Activated CD4-positive, alpha-beta T cell treated with anti-CD3 and anti-CD28 coated beads, Interleukin-10, Interleukin-2, amounts not matched to agents 100 ng/mL and 50 ng/mL, durations not matched to agents 16 hours and 8 hours (primary cell): ENCODE measurements at regions not wholly inside any gene's neighbourhood (a gene's known extent, or its start where the extent isn't known, plus 50 kb on each side); places are given as distances from the start of the nearest gene placed in this dataset.
A peak's percentile ranks its signal among the peaks of the same experiment; 100 is the strongest.
"Not testable (repeated sequence)": the region's sequence is repeated elsewhere in the genome, so short reads cannot be mapped to it uniquely, and the experiment has no call there.

Experiments used
- DNase-seq: peaks from one replicate; pipeline ENCODE4 v3.0.0-alpha.2; 2020

DNA sequence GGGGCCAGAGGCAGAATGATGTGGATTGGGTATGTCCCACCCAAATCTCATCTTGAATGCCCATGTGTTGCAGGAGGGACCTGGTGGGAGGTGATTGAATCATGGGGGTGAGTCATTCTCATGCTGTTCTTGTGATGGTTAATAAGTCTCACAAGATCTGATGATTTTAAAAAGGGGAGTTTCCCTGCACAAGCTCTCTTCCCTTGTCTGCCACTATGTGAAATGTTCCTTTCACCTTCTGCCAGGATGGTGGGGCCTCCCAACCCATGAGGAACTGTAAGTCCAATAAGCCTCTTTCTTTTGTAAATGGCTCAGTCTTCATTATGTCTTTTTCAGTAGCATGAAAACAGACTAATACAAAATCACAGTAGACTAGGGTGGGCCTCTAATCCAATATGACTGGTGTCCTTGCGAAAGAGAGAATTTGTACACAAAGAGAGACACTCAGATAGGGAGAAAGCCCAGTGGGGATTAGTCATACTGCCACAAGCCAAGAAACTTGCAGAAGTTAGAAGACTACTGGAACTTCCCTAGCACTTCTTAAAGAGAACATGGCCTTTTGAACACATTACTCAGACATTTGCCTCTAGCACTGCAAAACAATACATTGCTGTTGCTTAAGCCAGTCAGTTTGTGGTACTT lies 68.4 kb downstream of the ANXA1 start:
- peak; percentile 61 for DNase-seq

DNA sequence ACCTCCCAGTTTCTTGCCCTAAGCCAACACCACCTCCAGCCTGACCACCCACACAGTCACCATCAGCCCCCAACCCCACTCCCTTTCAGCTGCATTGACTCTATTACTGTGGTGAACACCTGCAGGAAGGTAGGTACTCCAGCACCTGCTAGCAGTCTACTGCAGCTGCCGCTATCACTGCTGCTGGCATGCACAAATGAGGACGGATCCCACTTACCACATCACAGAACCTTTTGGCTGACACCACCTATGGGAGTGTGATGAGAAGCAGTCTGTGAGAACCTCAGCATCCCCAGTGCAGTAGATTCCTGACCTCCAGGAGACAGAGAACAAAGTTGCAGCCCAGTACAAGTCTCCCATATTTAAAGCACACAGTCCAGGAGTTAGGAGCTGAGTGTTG lies 71.9 kb downstream of the ANXA1 start:
- DNase-seq = no peak

DNA sequence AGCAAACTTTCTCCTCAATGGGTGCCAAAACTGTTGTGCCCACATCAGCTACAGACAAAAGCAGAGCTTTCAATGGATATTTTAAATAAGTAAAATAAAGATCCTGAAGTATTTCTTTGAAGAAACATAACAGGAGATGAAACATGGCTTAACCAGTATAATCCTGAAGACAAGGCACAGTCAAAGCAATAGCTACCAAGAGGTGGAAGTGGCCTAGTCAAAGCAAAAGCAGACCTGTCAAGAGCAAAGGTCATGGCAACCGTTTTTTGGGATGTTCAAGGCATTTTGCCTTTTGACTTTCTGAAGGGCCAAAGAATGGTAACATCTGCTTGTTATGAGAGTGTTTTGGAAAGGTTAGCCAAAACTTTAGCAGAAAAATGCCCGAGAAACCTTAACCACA lies 77.9 kb downstream of the ANXA1 start:
- peak; percentile 25 for DNase-seq

DNA sequence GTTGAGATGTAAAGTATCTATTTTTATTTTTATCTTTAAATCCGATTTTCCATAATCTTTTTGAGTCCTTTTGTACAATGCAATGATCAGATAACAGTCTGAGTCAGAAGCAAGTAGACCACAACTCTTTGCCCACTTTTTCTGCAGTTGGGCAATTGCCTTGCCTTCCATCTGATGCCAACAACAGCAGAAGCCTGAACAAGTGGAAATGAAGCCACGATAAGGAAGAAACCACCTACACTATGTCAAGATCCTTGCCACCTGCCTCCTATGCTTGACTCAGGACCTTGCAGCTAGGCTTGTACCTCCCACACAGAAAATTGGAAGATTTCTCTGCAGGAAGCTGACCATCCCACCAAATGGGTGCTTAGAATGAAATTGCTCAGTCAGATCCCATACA lies 78.6 kb downstream of the ANXA1 start:
- DNase-seq = peak; percentile 11

DNA sequence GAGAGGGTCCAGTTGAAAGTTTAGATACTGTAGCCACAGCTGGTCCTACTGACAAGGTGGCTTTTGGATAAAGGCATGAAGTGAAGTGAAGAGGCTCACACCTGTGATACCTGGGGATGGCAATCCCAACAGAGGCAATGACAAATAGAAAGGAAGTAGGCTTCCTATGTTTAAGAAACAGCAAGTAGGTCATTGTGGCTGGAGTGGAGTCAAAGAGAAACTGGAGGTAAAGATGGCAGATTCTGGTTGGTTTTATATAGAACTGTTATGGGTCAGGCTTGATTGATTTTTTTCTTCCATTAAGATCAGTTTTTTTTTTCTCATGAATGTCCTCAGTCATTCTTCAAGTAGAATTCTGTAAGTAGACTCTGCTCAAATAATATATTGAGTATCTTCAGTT lies 79.5 kb downstream of the ANXA1 start:
- DNase-seq = peak; percentile 35

DNA sequence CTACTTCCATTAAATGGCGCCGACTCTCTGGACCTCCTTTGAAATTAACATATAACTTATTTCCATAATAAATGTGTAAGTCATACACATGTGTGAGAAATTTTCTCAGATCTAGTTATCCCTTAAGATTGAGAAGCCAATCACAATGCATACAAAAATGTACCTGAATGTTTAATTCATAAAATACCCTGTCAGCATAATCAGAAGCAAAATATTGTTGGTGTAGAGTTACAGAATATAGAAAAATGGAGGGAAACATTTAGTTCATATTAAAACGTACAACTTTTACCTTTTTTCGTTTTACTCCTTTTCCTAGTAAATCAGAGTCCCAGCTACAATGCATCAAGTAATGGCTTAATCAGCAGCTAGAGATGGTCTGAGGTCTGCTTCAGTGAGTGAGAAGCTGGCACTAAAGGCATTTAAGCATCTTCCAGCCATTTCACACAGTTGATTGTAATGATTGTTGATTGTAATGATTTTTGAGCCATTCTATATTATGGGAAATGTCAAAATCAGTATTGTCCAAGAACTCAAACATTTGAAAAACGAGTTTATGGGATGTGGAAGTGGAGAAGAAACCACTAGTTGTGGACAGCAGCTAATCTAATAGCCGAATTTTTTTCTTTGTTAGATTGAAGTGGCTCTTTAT lies 81.8 kb downstream of the ANXA1 start:
- no peak for DNase-seq

DNA sequence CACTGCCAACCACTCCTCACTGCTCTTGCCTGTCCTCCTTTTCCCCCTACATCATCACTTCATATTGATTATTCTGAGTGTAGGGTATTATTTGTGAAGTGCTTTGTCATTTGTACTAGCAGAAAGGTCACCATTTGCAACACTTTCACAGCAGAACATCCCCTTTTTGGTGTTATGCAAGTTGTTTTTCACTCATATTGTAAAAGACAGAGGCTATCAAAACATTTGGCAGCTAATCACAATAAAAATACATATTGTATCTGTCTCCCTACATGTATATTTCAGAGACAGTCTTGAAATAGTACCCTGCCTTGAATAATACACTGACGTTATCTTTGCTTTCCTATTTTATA lies 82.3 kb downstream of the ANXA1 start:
- no peak for DNase-seq

DNA sequence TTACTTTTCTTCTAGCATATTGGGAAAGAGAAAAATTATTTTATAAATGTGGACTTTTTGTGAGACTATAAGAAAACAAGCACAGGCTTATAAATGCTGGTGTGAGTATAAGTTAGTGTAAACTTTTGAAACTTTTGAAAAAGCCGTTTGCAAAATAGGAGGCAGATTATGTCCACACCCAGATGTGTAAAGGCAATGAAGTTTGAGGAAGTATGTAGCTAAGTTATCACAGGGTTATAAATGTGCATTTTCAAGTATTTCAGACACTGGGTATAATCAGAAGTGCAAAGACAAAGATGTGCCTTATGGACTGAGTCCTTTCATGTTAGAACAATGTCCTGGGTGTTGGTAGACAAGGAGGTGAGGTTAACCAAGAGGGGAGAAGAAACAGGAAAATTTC lies 85.5 kb downstream of the ANXA1 start:
- no peak for DNase-seq

DNA sequence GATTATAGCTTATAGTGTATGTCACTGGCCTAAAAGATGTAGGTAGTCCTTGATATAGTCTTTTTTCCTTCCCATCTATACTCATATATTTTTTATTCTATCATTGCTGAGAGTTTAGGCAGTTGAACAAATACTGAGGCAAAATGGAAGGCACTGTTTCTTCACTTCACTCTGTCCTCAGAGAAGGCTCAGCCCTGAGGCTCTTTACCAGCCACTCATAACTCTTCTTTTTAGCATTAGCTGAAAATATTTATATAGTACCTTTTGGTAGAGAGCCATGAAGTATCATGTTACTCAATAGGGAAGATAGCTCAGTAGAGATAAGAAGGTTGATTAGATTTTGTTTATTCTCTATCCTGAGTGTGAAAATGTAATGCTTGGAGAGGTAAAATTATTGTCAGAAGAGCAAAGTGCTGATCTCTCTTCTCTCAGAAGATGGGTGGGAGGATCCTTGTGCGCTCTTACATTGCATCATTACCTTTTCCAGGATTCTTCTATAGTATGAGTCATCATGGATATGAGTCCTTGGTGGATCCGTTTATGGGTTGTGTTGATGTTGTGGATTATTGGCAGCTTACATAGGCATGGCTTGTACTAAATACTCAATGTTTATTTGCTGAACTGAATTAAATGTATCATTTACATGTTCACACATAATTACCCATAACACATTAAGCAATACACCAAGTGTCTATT lies 88.1 kb downstream of the ANXA1 start:
- DNase-seq = no peak

DNA sequence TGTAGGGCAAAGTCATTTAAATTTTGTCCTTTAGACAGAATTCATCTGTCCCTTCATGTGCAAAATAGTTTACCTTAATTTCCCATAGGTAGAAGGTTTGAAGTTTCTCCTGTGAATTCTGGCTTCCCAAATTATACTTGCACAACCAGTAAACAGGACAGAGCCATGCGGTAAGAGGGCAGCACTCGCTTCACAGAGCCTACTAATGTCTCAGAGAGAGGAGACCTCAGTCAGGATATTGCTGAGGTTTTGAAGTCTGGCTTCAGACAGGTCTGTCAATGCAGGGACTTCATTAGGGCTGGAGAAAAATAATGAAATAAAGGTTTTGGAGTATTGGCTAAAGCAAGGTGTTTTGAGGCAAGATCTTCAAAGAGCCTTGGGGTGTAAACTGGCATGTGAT lies 91.4 kb downstream of the ANXA1 start:
- no peak for DNase-seq

DNA sequence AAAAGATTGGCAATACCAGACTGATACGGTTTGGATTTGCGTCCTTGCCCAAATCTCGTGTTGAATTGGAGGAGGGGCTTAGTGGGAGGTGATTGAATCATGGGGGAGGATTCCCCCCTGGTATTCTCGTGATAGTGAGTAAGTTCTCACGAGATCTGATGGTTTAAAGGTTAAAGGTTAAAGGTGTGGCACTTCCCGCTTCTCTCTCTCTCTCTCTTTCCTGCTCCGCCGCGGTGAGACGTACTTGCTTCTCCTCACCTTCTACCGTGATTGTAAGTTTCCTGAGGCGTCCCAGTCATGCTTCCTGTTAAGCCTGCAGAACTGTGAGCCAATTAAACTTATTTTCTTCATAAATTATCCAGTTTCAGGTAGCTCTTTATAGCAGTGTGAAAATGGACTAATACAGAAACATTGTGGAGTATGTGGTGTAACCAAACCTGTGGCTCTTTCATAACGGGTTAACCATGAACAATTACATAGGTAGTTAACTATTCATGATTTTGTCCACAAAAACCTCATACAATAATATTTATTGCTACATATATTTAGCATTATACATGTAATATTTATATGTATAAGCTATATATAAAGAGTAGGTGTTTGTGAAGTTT lies 107.5 kb downstream of the ANXA1 start:
- no peak for DNase-seq

DNA sequence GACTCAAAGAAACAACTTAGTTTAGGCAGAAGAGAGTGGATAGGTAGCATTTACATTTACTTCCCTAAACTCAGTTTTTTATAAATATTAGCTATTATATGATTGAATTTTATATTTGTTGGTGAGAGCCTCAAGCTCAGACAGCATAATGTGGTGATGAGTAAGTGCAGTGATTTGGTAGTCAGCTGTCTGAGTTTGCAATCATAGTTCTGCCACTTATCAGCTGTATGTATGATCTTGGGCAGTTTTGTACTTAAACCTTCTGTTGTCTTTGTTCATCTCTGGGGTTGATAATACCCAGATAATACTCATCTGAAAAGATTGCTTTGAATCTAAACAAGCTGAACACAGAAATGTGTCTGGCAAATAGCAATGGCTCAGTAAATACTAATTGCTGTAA lies 108.8 kb downstream of the ANXA1 start:
- no peak for DNase-seq

DNA sequence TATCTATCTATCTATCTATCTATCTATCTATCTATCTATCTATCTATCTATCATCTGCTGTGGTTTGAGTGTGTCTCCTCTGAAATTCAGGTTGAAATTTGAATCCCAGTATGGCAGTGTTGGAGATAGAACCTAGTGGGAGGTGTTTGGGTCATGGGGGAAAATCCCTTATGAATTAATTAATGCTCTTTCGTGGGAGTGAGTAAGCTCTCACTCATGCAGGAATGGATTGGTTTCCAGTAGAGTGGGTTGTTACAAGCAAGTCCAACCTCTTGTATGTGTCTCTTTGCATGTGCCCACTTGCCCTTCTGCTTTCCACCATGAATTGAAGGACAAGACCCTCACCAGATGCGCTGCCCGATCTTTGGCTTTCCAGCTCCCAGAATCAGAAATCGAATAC lies 113.0 kb downstream of the ANXA1 start:
- DNase-seq = no peak

DNA sequence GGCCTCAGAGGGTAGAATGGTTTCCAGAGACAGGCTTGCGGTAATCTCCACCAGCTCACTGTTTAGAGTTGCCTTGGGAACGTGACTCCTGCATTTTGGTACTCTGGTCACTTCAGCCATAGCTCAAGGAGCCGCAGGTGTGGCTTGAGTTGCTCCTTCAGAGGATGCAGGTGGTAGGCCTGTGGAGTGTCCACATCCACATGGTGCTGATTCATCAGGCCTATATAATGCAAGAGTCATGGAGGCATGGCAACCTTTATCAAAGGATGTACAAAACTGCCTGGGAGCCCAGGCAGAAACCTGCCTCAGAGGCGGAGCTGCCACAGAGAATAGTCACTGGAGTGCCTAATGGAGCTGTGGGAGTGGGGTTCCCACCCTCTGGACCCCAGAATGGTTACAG lies 114.2 kb downstream of the ANXA1 start:
- DNase-seq = no peak

DNA sequence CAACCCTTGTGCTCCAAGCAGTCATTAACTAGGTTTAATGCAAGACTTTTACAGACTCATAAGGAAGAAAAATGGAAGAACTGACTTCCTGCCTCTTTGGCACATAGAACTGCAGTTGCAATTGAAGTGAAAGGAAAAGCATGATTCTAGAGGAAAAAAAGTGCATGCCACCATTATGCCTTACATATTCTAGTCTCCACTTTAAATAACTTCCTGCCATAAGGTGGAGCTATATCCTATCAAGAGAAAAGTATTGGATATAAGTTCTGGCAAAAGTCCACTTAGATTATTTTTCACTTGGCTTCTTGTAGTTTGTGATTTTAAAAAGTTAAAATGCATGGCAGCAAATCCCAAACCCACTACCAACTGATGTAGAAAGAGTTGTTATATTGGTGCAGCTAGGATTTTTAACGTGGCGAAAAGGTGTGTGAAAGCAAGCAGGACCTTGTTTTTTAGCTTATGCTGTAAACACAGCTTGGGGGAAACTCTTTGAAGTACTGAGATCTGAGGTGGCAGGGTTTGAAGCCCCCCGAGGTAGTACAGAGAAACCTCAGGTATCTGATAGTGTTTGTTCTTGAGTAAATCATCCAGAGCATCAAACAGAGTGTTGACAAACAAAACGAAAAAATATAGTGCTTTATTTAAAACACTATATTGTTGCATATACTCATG lies 117.9 kb downstream of the ANXA1 start:
- DNase-seq = no peak

DNA sequence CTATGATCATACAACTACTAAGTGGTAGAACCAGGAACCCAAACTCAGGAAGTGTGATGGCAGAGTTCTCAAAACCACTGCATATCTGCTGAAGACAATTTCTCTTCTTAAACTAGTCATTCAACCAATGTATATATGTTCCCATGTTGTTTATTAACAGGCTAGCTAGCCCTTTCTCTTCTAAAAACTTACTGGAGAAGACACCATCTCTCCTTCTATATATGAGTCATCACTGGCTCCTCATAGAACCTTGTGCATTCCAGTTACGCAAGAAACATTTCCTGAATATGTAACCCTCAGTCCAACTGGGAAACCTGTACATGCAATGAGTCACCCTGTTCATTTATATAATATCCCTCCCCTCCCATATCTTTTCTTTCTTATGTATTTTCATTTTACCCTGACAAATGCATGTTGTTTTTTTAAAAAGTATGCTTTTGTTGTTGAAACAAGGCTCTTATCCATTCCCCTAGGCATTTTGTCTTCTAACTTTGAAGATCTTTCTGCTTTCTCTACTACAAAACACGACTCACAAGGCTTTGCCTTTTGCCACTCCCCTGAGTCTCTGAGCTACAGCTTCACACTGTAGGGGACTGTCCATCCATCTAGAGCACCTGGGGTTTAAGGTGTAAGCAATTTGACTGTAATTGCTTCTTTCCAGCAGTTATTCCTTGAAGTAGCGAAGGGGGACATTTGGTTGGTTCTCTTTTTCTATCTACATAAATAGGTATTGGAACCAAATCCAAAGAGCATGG lies 119.5 kb downstream of the ANXA1 start:
- no peak for DNase-seq

DNA sequence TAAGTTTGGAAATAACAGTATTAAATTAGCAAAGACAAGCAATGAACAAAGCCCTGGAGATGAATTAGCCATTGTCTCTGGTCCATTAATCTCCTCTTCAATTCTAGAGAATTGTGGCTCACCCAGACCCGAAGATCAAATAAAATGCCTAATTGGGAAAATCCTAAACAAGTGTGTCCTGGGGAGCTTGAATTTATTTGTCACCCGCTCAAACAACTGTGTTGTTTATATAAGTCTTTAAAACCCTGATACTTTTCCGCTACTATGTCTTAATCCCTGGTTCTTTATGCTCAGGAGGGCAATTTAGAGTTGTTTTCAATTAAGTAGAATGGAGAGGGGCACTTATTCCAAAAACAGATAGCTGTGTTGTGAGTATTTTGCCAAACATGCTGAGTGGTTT lies 128.4 kb downstream of the ANXA1 start:
- DNase-seq = no peak

DNA sequence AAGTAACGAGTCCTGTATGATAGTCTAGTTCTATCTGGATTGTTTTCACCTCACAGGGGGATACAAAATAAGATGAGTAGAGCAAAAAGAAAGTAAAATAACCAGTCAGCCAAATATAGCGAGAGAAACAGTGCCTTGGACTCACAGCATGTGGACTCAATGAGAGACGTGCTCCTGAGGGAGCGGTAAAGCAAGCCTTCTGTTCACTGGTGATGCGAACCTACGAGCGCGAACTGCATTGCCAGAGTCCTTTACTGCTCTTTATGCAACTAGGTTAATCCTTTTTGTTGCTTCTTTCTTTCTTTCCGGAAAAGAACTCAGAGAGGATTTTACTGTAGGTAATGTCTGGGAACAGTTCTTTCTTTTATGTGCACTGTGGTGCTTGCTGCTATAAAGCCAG lies 132.7 kb downstream of the ANXA1 start:
- DNase-seq = no peak

DNA sequence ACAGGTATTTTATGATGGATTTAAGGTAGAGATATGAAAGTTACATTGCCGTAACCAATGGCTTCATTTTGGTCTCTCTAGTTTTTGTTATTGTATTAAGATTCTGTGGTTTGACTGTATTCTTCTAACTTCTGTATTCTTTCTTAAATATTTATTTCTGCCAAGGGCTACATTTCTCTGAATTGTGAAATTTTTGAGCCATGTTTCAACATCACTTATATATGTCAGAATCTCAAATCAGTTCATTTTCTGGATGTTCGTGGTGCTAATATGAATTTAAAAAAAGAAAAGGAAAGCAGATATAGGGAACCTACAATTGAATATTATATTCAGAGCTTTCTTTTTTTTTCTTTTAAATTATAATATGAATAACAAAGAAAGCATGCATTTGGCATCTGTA lies 142.7 kb downstream of the ANXA1 start:
- no peak for DNase-seq

DNA sequence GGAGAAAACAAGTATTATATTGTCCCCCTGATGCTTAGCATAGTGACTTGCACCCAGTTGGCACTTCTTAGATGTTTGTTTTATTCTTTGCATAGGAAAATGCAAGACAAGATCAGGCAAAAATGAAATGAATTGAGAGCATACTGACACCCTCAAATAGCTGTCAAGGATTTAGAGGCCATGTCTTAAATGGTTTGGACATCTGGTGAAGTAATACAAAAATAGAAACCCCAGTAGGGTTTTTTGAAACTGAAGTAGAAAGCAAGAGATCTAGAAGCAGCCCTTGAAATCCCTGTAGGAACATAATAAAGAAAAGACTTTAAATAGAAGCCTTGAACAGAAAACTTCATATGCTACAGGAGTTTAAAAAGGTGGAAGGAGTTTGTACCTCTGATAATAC lies 174.3 kb downstream of the ANXA1 start:
- no peak for DNase-seq

DNA sequence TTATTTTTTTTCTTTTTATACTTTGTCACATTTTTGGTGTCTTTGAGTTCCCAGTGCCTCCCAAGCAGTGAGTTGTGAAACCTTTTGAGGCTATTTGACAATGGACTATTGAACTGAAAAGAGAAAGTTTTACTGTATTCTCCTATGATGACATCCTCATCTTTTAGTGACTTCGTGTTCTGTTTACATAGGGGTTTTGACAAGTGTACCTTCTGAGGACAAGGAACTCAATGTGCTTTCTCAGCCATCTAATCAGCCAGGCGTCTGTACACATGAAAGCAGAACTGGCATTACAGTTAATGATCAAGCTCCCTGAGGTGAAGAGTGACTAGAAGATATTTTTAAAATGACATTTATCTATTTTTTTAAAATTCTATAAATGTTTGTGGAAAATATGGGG lies 175.5 kb downstream of the ANXA1 start:
- no peak for DNase-seq

DNA sequence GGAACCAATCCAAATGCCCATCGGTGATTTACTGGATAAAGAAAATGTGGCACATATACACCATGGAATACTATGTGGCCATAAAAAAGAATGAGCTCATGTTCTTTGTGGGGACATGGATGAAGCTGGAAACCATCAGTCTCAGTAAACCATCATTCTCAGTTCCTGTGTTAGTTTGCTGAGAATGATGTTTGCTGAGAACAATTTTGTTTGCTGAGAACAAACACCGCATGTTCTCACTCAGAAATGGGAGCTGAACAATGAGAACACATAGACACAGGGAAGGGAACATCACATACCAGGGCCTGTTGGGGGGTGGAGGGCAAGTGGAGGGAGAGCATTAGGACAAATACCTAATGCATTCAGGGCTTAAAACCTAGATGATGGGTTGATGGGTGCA lies 185.5 kb downstream of the ANXA1 start:
- not testable (repeated sequence) for DNase-seq

DNA sequence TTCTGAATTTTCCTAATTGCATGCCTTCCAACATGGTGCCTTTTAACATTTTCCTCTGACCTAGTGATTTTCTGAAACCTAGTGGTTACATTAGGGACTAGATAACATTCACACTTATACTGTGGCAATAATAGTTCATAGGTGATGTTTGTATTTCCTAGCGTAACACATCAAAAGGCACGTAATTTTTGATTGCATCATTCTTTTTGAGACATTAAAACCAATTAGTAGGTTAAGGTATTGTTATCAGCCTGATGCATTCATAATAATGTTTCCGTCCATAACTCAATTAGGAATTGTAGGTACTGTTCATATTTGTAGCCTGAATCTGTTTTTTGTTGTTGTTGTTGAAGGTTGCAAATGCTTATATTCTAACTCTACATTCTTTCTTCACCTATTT lies 192.4 kb downstream of the ANXA1 start:
- no peak for DNase-seq
